Omental fat pad (tissue), 3 donors: ENCODE measurements at regions not wholly inside any gene's neighbourhood (a gene's known extent, or its start where the extent isn't known, plus 50 kb on each side); places are given as distances from the start of the nearest gene placed in this dataset.
"Not testable (repeated sequence)": the region's sequence is repeated elsewhere in the genome, so short reads cannot be mapped to it uniquely, and the experiment has no call there.

ENCODE experiments used
- ATAC-seq: fragments of 150-250 bp; one replicate; pipeline ENCODE4 v1.9.1; 2016; ENCODE audit warnings: mild to moderate bottlenecking, moderate library complexity; ENCODE audit not compliant: low FRiP score
- DNase-seq: peaks from one replicate; pipeline ENCODE4 v3.0.0-alpha.2; 2019; ENCODE audit warnings: low spot score
- CTCF ChIP-seq, 3 donors: fragments of 450-650 bp; IDR thresholded peaks; one replicate each; pipeline ENCODE4 v1.5.1; 2016 to 2017; ENCODE audit warnings: antibody characterized with exemption in 3 of 3, mild to moderate bottlenecking in 3 of 3, moderate library complexity in 2 of 3

DNA sequence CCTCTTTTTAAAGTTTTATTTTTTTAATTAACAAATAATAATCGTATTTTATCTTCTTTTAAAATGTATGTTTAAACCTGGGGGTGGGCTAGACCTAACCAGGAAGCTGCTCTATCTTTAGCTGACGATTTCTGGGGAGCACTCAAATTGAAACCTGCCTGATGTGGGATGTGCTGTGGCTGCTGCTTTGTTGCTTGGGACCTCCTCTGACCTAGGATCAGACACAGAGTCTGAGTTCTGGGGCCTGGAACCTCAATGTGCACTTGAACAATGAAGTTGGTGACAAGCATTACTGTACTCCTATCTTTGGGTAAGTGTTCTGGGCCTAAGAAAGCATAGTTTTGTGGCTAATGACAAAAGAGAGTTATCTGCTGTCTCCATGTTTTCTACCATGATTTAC is 386.7 kb downstream of the DAD1 start:
- ATAC-seq (no peak), DNase-seq (no peak)
- TF ChIP-seq CTCF (IDR thresholded peaks at IDR 0.05), result no peak

GRCh38 chr14:22200977-22201605 is 387.9 kb downstream of the DAD1 start:
- no peak for TF ChIP-seq CTCF (IDR thresholded peaks at IDR 0.05)

GRCh38 chr14:22200131-22200530 is 388.9 kb downstream of the DAD1 start:
- not testable (repeated sequence) for ATAC-seq, DNase-seq

More at GRCh38 chr14:22200977-22201605, 387.9 kb downstream of the DAD1 start:
- DNase-seq (no peak), ATAC-seq (no peak)

GRCh38 chr14:22194664-22195063 is 394.4 kb downstream of the DAD1 start:
- no peak for DNase-seq
- no peak for TF ChIP-seq CTCF (IDR thresholded peaks at IDR 0.05)
- no peak for ATAC-seq

- ATAC-seq (no peak), DNase-seq (no peak)
- no peak for TF ChIP-seq CTCF (IDR thresholded peaks at IDR 0.05)
These were observed 398.4 kb downstream of the DAD1 start for GRCh38 chr14:22190411-22191191.

DNA sequence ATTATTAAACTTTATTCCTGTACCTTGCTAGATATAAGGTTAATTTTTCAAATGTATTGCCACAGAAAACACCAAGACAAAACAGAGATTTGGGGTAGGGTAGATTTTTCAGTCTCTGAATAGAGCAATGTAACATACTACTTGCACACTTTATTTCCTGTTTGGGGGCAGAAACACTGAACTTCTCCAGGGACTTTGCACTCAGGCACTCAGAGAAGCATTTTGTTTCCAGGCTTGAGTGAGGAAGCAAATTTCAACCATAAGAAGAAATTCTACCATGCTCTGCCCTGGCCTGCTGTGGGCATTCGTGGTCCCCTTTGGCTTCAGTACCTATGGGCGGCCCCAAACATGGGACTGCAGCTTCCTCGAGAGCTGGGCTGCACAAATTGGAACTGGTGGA is 399.1 kb downstream of the DAD1 start:
- no peak for TF ChIP-seq CTCF (IDR thresholded peaks at IDR 0.05)
- ATAC-seq (no peak), DNase-seq (no peak)

- ATAC-seq (no peak), DNase-seq (no peak)
- TF ChIP-seq CTCF (IDR thresholded peaks at IDR 0.05), result no peak
These were observed 400.7 kb downstream of the DAD1 start for GRCh38 chr14:22188318-22188717.
